H1 (cell line): ENCODE measurements at regions not wholly inside any gene's neighbourhood (a gene's known extent, or its start where the extent isn't known, plus 50 kb on each side); places are given as distances from the start of the nearest gene placed in this dataset.

Experiments
- JUN ChIP-seq: IDR thresholded peaks from 2 replicates; pipeline ENCODE4 v1.6.1; 2011; ENCODE audit warnings: low read depth, mild to moderate bottlenecking, improper control_type of control experiment, low read length
- TF ChIP-seq, protein P1 (sequence below): IDR thresholded peaks from 2 replicates; pipeline ENCODE4 v1.6.1; 2012; ENCODE audit warnings: low read length, inconsistent platforms

DNA sequence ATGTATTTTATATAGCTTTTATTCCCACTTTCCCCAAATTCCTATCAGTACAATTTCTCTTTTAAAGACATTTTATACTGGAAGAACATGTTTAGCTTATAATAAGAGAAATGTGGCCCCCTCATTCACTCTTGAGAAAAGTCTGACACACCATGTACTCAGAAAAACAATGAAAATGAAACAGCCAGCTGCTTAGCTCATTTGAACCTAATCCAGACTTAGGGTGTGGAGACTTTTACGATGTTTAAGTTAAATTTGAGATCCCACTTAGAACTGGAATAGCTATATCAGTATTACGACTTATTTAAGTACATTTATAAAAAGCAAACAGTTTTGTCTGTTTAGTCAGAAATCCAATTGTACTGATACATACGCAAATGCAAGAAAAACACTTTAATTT, 252.3 kb upstream of the ARRDC4 start (continued):
- TF ChIP-seq, protein P1, sequence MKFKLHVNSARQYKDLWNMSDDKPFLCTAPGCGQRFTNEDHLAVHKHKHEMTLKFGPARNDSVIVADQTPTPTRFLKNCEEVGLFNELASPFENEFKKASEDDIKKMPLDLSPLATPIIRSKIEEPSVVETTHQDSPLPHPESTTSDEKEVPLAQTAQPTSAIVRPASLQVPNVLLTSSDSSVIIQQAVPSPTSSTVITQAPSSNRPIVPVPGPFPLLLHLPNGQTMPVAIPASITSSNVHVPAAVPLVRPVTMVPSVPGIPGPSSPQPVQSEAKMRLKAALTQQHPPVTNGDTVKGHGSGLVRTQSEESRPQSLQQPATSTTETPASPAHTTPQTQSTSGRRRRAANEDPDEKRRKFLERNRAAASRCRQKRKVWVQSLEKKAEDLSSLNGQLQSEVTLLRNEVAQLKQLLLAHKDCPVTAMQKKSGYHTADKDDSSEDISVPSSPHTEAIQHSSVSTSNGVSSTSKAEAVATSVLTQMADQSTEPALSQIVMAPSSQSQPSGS: no peak
- TF ChIP-seq JUN: no peak
